ENCODE measurements at regions not wholly inside any gene's neighbourhood (a gene's known extent, or its start where the extent isn't known, plus 50 kb on each side); places are given as distances from the start of the nearest gene placed in this dataset.

DNA sequence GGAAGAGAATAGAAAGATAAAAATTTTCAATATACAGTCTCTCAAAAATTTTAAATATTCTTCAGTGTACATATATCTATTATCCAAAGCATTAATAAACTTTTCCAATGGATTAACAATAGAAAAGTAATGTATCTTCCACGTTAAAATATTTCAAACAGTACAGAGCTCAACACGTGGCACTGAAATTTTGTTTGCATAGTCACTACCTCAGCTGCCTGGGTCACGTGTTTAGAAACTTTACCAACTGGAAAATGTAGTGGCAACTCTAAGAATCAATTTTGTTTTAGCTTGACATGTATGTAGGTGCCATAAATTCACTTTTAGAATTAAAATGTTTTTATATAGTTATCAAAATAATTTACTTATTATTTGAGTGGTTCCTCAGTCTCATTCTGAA lies 85.3 kb downstream of the CNTN3 start:
- no peaks in the 10 kb centered on the region for H3K4me1 Mint-ChIP-seq (ENCODE audit: low read depth)

GRCh38 chr3:74527566-74527965 lies 86.9 kb downstream of the CNTN3 start:
- Mint-ChIP-seq H3K4me3 (no peak overlapping the region), H3K27me3 (no peaks in the 10 kb centered on the region), H3K4me1 (ENCODE audit: low read depth) (no peaks in the 10 kb centered on the region), H3K36me3 (ENCODE audit: low read depth) (no peaks in the 10 kb centered on the region), H3K27ac (no peak overlapping the region), H3K9me3 (no peaks in the 10 kb centered on the region)
- intact Hi-C loops (cut with micrococcal nuclease) = no loop called here

More for the DNA sequence above, 85.3 kb downstream of the CNTN3 start:
- intact Hi-C loops (cut with micrococcal nuclease) = no loop called here
- Mint-ChIP-seq H3K27ac (no peak overlapping the region), H3K9me3 (no peaks in the 10 kb centered on the region), H3K36me3 (ENCODE audit: low read depth) (no peaks in the 10 kb centered on the region), H3K4me3 (no peak overlapping the region), H3K27me3 (no peaks in the 10 kb centered on the region)

DNA sequence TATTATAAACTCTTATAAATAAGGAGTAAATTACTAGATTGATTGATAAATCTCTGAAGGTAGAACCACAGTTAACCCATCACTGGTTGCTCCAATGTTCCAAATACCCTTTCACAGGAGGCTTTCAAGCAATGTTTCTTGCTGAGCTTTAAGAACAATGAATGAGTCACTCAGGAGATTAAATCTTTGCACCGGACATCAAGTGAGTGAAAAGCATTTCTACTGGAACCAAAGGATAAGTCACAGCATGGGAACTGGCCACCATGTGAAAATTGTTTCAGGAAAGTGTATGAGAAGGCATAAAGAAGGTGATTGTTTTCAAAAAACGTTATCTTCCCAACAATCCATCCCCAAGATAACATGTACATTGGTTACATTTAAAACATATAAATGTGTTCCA lies 90.6 kb downstream of the CNTN3 start:
- no peaks in the 10 kb centered on the region for H3K27me3 Mint-ChIP-seq
- intact Hi-C loops (cut with micrococcal nuclease) = no loop called here

GRCh38 chr3:74520895-74521294 lies 93.6 kb downstream of the CNTN3 start:
- H3K27me3 Mint-ChIP-seq = no peaks in the 10 kb centered on the region
- H3K4me1 Mint-ChIP-seq (ENCODE audit: low read depth) = no peaks in the 10 kb centered on the region
- no peak overlapping the region for H3K4me3 Mint-ChIP-seq
- intact Hi-C loops (cut with micrococcal nuclease) = no loop called here
- no peaks in the 10 kb centered on the region for H3K36me3 Mint-ChIP-seq (ENCODE audit: low read depth)
- H3K9me3 Mint-ChIP-seq = no peaks in the 10 kb centered on the region
- H3K27ac Mint-ChIP-seq = no peak overlapping the region

More for the DNA sequence above, 90.6 kb downstream of the CNTN3 start:
- Mint-ChIP-seq H3K4me3 (no peak overlapping the region), H3K36me3 (ENCODE audit: low read depth) (no peaks in the 10 kb centered on the region), H3K4me1 (ENCODE audit: low read depth) (no peaks in the 10 kb centered on the region), H3K9me3 (no peaks in the 10 kb centered on the region), H3K27ac (no peak overlapping the region)

GRCh38 chr3:74518610-74519009 lies 95.8 kb downstream of the CNTN3 start:
- no peaks in the 10 kb centered on the region for H3K4me1 Mint-ChIP-seq (ENCODE audit: low read depth)
- no peaks in the 10 kb centered on the region for H3K27me3 Mint-ChIP-seq
- intact Hi-C loops (cut with micrococcal nuclease) = no loop called here
- no peaks in the 10 kb centered on the region for H3K36me3 Mint-ChIP-seq (ENCODE audit: low read depth)
- no peaks in the 10 kb centered on the region for H3K9me3 Mint-ChIP-seq
- no peak overlapping the region for H3K4me3 Mint-ChIP-seq
- H3K27ac Mint-ChIP-seq = no peak overlapping the region

DNA sequence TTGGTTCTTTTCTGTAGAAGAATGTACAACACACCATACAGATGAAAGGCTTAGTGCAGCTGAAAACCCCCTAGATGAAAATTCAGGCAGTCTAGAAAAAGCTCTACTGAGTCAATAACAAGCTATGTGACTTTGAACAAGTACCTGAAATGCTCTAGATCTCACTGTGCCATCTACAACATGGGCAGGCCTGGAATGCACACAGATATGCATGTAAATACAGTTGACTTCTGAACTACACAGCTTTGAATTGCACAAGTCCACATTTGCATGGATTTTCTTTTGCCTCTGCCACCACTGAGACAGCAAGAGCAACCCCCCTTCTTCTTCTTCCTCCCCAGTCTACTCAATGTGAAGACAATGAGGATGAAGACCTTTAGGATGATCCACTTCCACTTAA lies 98.4 kb downstream of the CNTN3 start:
- H3K4me3 Mint-ChIP-seq = no peak overlapping the region
- no peaks in the 10 kb centered on the region for H3K36me3 Mint-ChIP-seq (ENCODE audit: low read depth)
- no peak overlapping the region for H3K27ac Mint-ChIP-seq
- no peaks in the 10 kb centered on the region for H3K27me3 Mint-ChIP-seq
- H3K9me3 Mint-ChIP-seq = no peaks in the 10 kb centered on the region
- intact Hi-C loops (cut with micrococcal nuclease) = no loop called here
- no peaks in the 10 kb centered on the region for H3K4me1 Mint-ChIP-seq (ENCODE audit: low read depth)

- no peaks in the 10 kb centered on the region for H3K4me1 Mint-ChIP-seq (ENCODE audit: low read depth)
- intact Hi-C loops (cut with micrococcal nuclease) = no loop called here
- H3K36me3 Mint-ChIP-seq (ENCODE audit: low read depth) = no peaks in the 10 kb centered on the region
- H3K27ac Mint-ChIP-seq = no peak overlapping the region
- no peaks in the 10 kb centered on the region for H3K9me3 Mint-ChIP-seq
- no peak overlapping the region for H3K4me3 Mint-ChIP-seq
- no peaks in the 10 kb centered on the region for H3K27me3 Mint-ChIP-seq
Observed at GRCh38 chr3:74515451-74515850, 99.0 kb downstream of the CNTN3 start.

- Mint-ChIP-seq H3K27ac (no peak overlapping the region), H3K36me3 (ENCODE audit: low read depth) (no peaks in the 10 kb centered on the region)
- intact Hi-C loops (cut with micrococcal nuclease) = no loop called here
Observed at GRCh38 chr3:74511078-74511477, 103.4 kb downstream of the CNTN3 start.

GRCh38 chr3:74510261-74510818 lies 104.1 kb downstream of the CNTN3 start:
- no peaks in the 10 kb centered on the region for H3K4me1 Mint-ChIP-seq (ENCODE audit: low read depth)
- no peaks in the 10 kb centered on the region for H3K27me3 Mint-ChIP-seq
- H3K27ac Mint-ChIP-seq = no peak overlapping the region
- H3K9me3 Mint-ChIP-seq = no peaks in the 10 kb centered on the region
- H3K36me3 Mint-ChIP-seq (ENCODE audit: low read depth) = no peaks in the 10 kb centered on the region
- intact Hi-C loops (cut with micrococcal nuclease) = no loop called here
- no peak overlapping the region for H3K4me3 Mint-ChIP-seq

More at GRCh38 chr3:74511078-74511477, 103.4 kb downstream of the CNTN3 start:
- H3K4me3 Mint-ChIP-seq = no peak overlapping the region
- no peaks in the 10 kb centered on the region for H3K4me1 Mint-ChIP-seq (ENCODE audit: low read depth)
- H3K9me3 Mint-ChIP-seq = no peaks in the 10 kb centered on the region
- no peaks in the 10 kb centered on the region for H3K27me3 Mint-ChIP-seq

GRCh38 chr3:74507691-74508090 lies 106.8 kb downstream of the CNTN3 start:
- H3K9me3 Mint-ChIP-seq = no peaks in the 10 kb centered on the region
- no peaks in the 10 kb centered on the region for H3K4me1 Mint-ChIP-seq (ENCODE audit: low read depth)
- H3K27ac Mint-ChIP-seq = no peak overlapping the region
- intact Hi-C loops (cut with micrococcal nuclease) = no loop called here
- H3K4me3 Mint-ChIP-seq = no peak overlapping the region
- no peaks in the 10 kb centered on the region for H3K36me3 Mint-ChIP-seq (ENCODE audit: low read depth)
- no peaks in the 10 kb centered on the region for H3K27me3 Mint-ChIP-seq

GRCh38 chr3:74506246-74506645 lies 108.2 kb downstream of the CNTN3 start:
- Mint-ChIP-seq H3K27me3 (no peaks in the 10 kb centered on the region), H3K4me3 (no peak overlapping the region)
- intact Hi-C loops (cut with micrococcal nuclease) = no loop called here

GRCh38 chr3:74501007-74501406 lies 113.5 kb downstream of the CNTN3 start:
- H3K27me3 Mint-ChIP-seq = no peaks in the 10 kb centered on the region
- no peak overlapping the region for H3K4me3 Mint-ChIP-seq
- no peaks in the 10 kb centered on the region for H3K9me3 Mint-ChIP-seq
- intact Hi-C loops (cut with micrococcal nuclease) = no loop called here
- H3K4me1 Mint-ChIP-seq (ENCODE audit: low read depth) = no peaks in the 10 kb centered on the region
- H3K27ac Mint-ChIP-seq = no peak overlapping the region
- no peaks in the 10 kb centered on the region for H3K36me3 Mint-ChIP-seq (ENCODE audit: low read depth)

More at GRCh38 chr3:74506246-74506645, 108.2 kb downstream of the CNTN3 start:
- H3K9me3 Mint-ChIP-seq = no peaks in the 10 kb centered on the region
- H3K4me1 Mint-ChIP-seq (ENCODE audit: low read depth) = no peaks in the 10 kb centered on the region
- H3K36me3 Mint-ChIP-seq (ENCODE audit: low read depth) = no peaks in the 10 kb centered on the region
- H3K27ac Mint-ChIP-seq = no peak overlapping the region

DNA sequence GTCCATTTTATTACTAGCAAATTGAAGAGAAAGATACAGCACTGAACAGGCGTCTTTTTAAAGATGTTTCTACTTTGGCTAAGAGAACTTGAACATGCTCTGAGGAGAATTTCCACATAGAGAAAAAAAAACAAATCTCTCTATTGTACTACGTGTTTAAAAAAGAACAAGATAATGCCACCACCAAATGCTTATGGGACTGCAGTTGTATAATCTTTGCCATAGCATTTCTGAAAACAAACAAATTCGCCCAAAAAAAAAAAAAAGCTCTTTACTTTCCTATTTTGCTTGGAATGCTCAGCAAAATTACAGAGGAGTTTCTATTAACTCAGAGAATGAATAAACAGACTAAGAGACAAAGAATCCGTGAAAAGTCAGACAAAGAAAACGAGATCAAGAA lies 114.2 kb downstream of the CNTN3 start:
- Mint-ChIP-seq H3K9me3 (no peaks in the 10 kb centered on the region), H3K36me3 (ENCODE audit: low read depth) (no peaks in the 10 kb centered on the region), H3K4me3 (no peak overlapping the region), H3K27ac (no peak overlapping the region), H3K27me3 (no peaks in the 10 kb centered on the region), H3K4me1 (ENCODE audit: low read depth) (no peaks in the 10 kb centered on the region)
- intact Hi-C loops (cut with micrococcal nuclease) = no loop called here

GRCh38 chr3:74491874-74492273 lies 122.6 kb downstream of the CNTN3 start:
- no peaks in the 10 kb centered on the region for H3K4me1 Mint-ChIP-seq (ENCODE audit: low read depth)
- H3K27ac Mint-ChIP-seq = no peak overlapping the region
- no peaks in the 10 kb centered on the region for H3K27me3 Mint-ChIP-seq
- H3K4me3 Mint-ChIP-seq = no peak overlapping the region
- H3K9me3 Mint-ChIP-seq = no peaks in the 10 kb centered on the region
- no peaks in the 10 kb centered on the region for H3K36me3 Mint-ChIP-seq (ENCODE audit: low read depth)
- intact Hi-C loops (cut with micrococcal nuclease) = no loop called here

DNA sequence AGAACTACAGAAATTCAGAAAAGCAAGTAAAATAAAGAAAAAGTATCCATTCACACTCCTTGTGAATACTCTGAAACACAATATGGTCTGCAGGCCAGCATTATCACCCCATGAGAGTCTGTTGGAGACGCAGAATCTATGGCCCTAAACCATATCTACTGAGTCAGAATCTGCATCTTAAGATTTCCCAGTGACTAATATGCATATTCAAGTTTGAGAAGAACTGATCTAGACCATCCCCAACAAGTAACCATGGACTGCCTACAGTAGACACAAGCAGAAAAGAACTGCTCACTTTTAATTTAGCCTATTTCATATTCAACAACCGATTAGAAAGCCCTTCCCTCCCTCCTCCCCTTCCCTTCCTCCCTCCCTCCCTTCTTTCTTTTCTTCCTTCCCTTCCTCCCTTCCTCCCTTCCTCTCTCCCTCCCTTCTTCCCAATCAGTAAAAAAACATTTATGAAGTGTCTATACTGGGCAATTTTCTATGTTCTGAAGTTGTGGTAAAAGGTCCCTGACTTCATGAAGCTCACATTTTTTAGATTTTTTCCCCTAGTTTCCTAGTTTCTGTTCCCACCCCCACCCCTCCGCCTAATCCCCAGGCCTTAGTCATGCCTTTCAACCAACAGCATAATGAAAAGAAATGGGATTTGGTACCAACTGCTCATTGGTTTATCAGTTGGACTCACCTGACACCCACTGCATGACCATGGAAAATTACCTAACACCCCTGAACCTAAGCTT lies 125.2 kb downstream of the CNTN3 start:
- Mint-ChIP-seq H3K4me1 (ENCODE audit: low read depth) (no peaks in the 10 kb centered on the region), H3K36me3 (ENCODE audit: low read depth) (no peaks in the 10 kb centered on the region), H3K4me3 (no peak overlapping the region), H3K27me3 (no peaks in the 10 kb centered on the region), H3K9me3 (no peaks in the 10 kb centered on the region), H3K27ac (no peak overlapping the region)
- intact Hi-C loops (cut with micrococcal nuclease) = no loop called here

Measured in dendritic cell treated with granulocyte-macrophage colony-stimulating factor and Interleukin-4, amounts not matched to agents 40 ng/mL and 50 ng/mL, for 4 days (primary cell).